Esophagus mucosa (tissue), 1 donor: ENCODE measurements at regions not wholly inside any gene's neighbourhood (a gene's known extent, or its start where the extent isn't known, plus 50 kb on each side); places are given as distances from the start of the nearest gene placed in this dataset.
"Not testable (repeated sequence)": the region's sequence is repeated elsewhere in the genome, so short reads cannot be mapped to it uniquely, and the experiment has no call there.

ENCODE experiments used
- ATAC-seq: fragments of 200-7000 bp; cut with Tn5 transposase; one replicate; pipeline ENCODE4 v1.9.1; 2020
- donor health status: DM: yes; HTN: yes; CAD: no.

GRCh38 chr16:86716649-86717048 is 138.3 kb downstream of the FOXL1 start:
- peak; percentile 83 for ATAC-seq

GRCh38 chr16:86718118-86718517 is 139.8 kb downstream of the FOXL1 start:
- ATAC-seq: peak; percentile 91

- no peak for ATAC-seq
These were observed 144.6 kb downstream of the FOXL1 start for GRCh38 chr16:86722970-86723369.

- no peak for ATAC-seq
These were observed 145.3 kb downstream of the FOXL1 start for GRCh38 chr16:86723689-86724088.

GRCh38 chr16:86725401-86725800 is 147.1 kb downstream of the FOXL1 start:
- no peak for ATAC-seq

GRCh38 chr16:86726340-86726739 is 148.0 kb downstream of the FOXL1 start:
- ATAC-seq: no peak

- ATAC-seq: no peak
These were observed 148.8 kb downstream of the FOXL1 start for GRCh38 chr16:86727131-86727530.

GRCh38 chr16:86727632-86728031 is 149.3 kb downstream of the FOXL1 start:
- ATAC-seq: no peak

- no peak for ATAC-seq
These were observed 151.3 kb downstream of the FOXL1 start for GRCh38 chr16:86729686-86730085.

GRCh38 chr16:86730086-86730485 is 151.7 kb downstream of the FOXL1 start:
- ATAC-seq: no peak

GRCh38 chr16:86730597-86730996 is 152.2 kb downstream of the FOXL1 start:
- no peak for ATAC-seq

- ATAC-seq: no peak
These were observed 154.4 kb downstream of the FOXL1 start for GRCh38 chr16:86732621-86733295.

- no peak for ATAC-seq
These were observed 155.4 kb downstream of the FOXL1 start for GRCh38 chr16:86733546-86734254.

- no peak for ATAC-seq
These were observed 156.5 kb downstream of the FOXL1 start for GRCh38 chr16:86734543-86735460.

GRCh38 chr16:86735727-86736126 is 157.4 kb downstream of the FOXL1 start:
- ATAC-seq: no peak

- ATAC-seq: no peak
These were observed 158.2 kb downstream of the FOXL1 start for GRCh38 chr16:86736502-86736901.

GRCh38 chr16:86737083-86737482 is 158.7 kb downstream of the FOXL1 start:
- ATAC-seq: no peak

- not testable (repeated sequence) for ATAC-seq
These were observed 160.0 kb downstream of the FOXL1 start for GRCh38 chr16:86738322-86738721.

GRCh38 chr16:86739178-86739577 is 160.8 kb downstream of the FOXL1 start:
- no peak for ATAC-seq

- no peak for ATAC-seq
These were observed 161.5 kb downstream of the FOXL1 start for GRCh38 chr16:86739808-86740207.

GRCh38 chr16:86740298-86740697 is 161.9 kb downstream of the FOXL1 start:
- no peak for ATAC-seq

GRCh38 chr16:86740906-86741799 is 162.8 kb downstream of the FOXL1 start:
- peak; percentile 41 for ATAC-seq
